COLO668 (cell line): ENCODE measurements at regions not wholly inside any gene's neighbourhood (a gene's known extent, or its start where the extent isn't known, plus 50 kb on each side); places are given as distances from the start of the nearest gene placed in this dataset.

Experiments used
- DNase-seq: peaks from one replicate; lab custom pipeline; 2025; ENCODE audit not compliant: unreplicated experiment; lab: John Stamatoyannopoulos, UW

DNA sequence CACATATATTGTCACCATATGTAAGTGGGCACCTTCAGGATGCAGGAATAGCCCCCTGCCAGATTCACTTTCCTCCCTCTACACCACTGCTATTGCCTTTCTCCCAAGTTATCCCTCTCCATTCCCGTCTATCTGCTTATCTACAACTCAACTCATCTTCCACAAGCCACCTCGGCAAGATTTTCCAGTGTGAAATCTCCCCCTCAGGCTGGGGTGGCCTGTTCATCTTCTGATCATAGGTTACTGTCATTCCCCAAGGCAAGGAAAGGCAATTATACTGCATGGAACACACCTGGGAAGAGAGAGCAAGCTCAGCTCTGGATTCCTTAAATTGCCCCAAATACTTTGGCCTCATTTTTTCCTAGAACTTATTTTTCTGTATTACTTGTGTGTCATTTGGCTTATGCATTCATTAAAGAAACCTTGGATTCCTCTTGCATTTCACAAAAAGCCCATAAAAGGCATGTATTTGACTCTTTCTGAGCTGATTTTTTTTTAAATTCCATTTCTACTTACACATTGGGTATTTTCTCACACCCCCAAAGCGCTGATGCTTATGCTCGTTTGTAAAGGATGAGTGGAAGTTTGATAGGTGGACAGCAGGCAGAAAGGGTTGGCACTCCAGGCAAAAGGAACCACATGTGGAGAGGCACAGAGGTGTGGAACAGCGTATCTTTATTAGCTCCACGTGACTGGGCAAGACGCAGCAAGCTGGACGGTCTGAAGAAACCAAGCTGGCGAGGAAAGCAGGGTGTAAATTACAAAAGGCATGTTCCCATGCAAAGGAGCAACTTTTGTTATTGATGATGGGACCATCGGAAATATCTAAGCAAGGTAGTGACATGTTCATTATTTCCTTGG lies 169.7 kb upstream of the RAB4A start:
- no peak for DNase-seq

DNA sequence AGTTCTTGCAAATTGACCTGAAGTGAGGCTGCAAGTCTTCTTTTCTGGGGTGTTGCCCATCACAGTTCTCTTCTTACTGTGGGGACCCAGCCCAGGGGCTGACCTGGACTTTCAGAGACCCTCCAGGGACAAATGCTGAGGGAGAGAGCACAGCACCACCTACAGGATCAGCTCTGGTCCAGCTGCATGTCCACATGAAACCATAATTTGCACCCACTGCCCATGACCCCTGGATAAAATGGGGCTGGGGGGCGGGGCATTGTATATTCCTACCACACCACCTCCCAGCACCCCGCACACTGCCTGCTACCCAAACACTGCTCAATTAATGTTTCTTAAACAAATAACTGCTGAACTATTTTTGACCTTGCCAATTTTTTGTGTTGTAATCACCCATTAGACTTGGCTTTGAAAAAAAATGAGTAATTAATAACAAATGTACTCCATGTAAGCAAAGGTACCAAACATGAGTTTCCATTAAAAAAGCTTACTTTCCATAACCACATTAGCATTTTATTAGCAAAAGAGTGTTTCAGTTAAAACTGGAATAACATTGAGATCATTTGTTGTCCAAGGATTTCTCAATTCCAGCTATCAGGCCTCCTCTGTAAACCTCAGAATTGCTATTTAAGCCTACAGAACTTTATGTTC lies 168.0 kb upstream of the RAB4A start:
- no peak for DNase-seq

DNA sequence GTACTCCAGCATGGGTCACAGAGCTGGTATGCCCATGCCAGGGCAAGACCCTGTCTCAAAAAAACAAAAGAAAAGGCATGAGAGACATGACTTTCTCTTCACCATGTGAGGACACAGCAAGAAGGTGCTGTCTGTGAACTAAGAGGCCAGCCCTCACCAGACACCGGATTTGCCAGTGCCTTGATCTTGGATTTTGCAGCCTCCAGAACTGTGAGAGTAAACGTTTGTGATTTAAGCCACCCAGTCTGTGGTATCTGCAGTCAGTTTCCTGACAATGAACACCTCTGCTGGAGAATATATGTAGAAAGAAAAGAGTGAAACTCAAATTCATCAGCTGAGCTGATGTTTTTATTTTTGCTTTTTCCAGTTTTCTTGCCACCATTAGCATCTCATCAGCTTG lies 166.3 kb upstream of the RAB4A start:
- no peak for DNase-seq

- no peak for DNase-seq
These were observed 165.8 kb upstream of the RAB4A start for GRCh38 chr1:229105109-229105508.

- no peak for DNase-seq
These were observed 164.9 kb upstream of the RAB4A start for GRCh38 chr1:229105822-229106525.

- no peak for DNase-seq
These were observed 164.3 kb upstream of the RAB4A start for GRCh38 chr1:229106526-229107125.

GRCh38 chr1:229107304-229107815 lies 163.6 kb upstream of the RAB4A start:
- DNase-seq = no peak

DNA sequence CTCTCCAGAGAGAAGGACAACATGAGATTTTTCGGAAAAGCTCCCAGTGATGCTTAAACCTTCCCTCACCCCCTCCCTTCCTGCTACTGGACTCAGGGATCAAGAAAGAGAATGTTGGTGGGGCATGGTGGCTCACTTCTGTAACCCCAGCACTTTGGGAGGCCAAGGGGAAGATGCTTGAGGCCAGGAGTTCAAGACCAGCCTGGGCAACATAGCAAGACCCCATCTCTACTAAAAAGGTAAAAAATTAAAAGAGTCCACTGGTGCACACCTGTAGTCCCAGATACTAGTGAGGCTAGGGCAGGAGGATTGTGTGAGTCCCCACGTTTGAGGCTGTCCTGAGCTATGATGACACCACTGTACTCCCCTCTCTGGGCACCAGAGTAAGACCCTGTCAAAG lies 162.9 kb upstream of the RAB4A start:
- no peak for DNase-seq

- DNase-seq = no peak
These were observed 162.2 kb upstream of the RAB4A start for GRCh38 chr1:229108598-229109201.

DNA sequence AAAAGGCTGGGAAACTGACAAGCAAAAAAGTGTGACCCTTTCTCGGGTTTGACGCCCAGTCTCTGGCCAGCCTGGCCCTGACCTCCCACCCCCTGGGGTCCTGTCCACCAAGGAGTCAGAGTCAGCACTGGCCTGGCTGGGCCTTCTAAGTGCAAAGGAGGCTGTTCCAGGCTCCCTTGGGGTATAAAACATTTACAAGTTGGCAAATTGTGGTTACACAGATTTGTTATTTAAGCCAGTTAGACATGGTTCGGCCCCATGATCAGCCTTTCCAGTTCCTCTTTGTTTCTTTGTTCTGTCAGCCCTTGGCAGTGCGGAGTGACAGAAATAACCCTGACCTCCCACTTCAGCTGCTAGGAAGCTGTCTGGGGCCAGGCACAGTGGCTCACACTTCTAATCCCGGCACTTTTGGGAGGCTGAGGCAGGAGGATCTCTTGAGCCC lies 161.6 kb upstream of the RAB4A start:
- DNase-seq = no peak

DNA sequence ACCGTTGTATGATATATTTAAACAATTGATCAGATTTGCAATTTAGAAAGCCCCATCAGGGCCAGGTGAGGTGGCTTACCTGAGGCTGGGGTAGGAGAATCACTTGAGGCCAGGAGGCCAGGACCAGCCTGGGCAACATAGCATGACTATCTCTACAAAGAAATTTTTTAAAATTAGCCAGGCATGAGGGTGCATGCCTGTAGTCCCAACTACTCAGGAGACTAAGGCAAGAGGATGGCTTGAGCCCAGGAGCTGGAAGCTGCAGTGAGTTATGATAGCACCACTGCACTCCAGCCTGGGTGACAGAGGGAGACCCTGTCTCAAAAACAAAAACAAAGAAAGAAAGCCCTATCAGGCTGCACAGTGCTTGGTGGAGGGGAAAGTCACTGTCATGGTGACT lies 159.9 kb upstream of the RAB4A start:
- no peak for DNase-seq

DNA sequence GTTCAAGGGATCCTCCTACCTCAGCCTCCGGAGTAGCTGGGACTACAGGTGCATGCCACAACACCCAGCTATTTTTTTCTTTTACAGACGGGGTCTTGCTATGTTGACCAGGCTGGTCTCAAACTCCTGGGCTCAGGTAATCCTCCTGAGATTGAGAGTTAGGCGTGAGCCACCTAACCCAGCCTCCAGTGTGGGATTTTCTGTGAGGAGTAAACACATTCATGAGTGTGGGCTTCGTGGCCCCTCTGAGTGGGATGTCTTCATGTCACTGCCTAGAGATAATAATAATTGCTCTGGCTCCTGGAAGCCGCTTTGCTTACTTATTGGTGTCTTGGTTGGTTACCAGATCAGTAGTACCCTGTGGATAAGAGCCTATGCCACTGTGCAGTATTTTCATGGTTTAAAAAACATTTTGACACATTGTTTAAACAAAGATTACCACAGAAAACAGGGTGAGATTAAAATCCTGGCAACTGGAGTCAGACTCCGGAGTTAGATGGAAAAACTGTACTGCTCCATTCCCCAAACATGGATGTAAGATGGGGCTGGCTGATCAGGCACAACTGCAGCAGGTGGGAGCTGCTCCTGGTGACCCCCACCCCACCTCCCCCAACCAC lies 159.1 kb upstream of the RAB4A start:
- no peak for DNase-seq

GRCh38 chr1:229112832-229113548 lies 157.9 kb upstream of the RAB4A start:
- DNase-seq = no peak

- DNase-seq = no peak
These were observed 156.6 kb upstream of the RAB4A start for GRCh38 chr1:229114315-229114714.

- no peak for DNase-seq
These were observed 156.0 kb upstream of the RAB4A start for GRCh38 chr1:229114850-229115365.

- no peak for DNase-seq
These were observed 154.8 kb upstream of the RAB4A start for GRCh38 chr1:229116114-229116513.

DNA sequence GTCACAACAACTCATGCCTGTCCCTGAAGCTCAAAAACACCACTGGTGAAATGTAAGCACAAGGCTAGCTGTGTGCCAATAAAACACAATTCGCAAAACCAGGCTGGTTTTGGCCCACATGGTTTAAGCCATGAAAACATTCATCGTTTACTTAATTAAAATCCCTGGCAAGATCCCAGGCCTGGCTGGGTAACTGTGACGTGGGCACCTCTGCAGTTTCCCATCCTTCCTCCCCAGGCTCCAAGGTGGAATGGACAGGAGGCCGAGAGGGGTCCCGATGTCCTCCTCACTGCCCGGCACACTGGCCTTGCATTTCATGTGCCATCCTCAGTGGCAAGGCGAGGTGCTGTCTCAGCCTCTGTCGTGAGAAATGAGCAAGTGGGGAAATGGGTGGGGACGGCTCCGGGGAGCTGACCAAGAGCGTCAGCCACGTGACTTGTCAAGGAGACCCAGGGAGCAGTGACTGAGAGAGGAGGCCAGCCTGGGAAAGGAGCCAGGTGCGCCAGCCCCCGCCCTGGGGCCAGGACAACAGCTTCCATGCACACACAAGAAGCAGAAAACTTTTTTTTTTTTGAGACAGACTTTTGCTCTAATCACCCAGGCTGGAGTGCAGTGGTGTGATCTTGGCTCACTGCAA lies 153.1 kb upstream of the RAB4A start:
- no peak for DNase-seq

DNA sequence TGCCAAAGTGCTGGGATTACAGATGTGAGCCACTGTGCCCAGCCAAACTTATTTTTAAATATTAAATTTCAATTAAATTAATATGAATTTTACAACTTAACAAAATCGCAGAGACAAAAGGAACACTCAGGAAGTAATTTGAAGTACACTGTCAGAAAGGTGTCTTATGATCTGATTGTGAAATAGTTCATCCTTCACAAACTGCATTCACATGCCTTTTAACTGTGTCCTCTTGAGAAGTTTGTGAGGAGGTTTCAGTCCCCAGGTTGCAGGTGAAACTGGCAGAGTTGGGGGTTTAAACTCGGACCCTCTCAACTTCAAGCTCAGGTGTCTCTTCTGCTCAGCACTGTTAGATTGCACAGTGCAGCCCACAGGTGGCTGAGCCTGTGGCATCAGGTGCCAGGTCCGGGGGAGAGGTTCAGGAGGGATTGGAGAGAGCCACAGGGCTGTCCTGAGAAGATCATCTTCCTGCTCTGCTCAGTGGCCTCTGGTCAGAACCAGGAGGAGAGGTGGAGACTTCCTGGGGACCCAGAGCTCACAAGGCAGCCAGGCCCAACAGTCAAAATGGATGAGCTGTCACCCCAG lies 152.3 kb upstream of the RAB4A start:
- DNase-seq = no peak

GRCh38 chr1:229119161-229119560 lies 151.8 kb upstream of the RAB4A start:
- no peak for DNase-seq
